22Rv1 (cell line): ENCODE measurements at regions not wholly inside any gene's neighbourhood (a gene's known extent, or its start where the extent isn't known, plus 50 kb on each side); places are given as distances from the start of the nearest gene placed in this dataset.

Source experiments
- CTCF ChIP-seq: fragments of 450-650 bp; IDR thresholded peaks from 2 replicates; pipeline ENCODE4 v1.5.1; 2017; ENCODE audit warnings: mild to moderate bottlenecking
- ZFX ChIP-seq: fragments of 450-650 bp; IDR thresholded peaks from 2 replicates; pipeline ENCODE4 v1.6.1; 2017; ENCODE audit warnings: antibody characterized with exemption, borderline replicate concordance

- no peak for TF ChIP-seq CTCF
- TF ChIP-seq ZFX = no peak
Observed at GRCh38 chr4:187541666-187542065, 453.9 kb upstream of the ZFP42 start.
